Heart right ventricle (tissue), 16 donors: ENCODE measurements at regions not wholly inside any gene's neighbourhood (a gene's known extent, or its start where the extent isn't known, plus 50 kb on each side); places are given as distances from the start of the nearest gene placed in this dataset.

Experiments
- ATAC-seq, 8 donors: fragments of 200-7000 bp; cut with Tn5 transposase; one replicate each; pipeline ENCODE4 v1.9.1; 2020; ENCODE audit warnings: mild to moderate bottlenecking in 8 of 8, moderate library complexity in 8 of 8, moderate number of reproducible peaks in 1 of 8
- DNase-seq, 2 donors: peaks; one replicate each; pipeline ENCODE4 v3.0.0-alpha.2; 2020
- H3K27ac ChIP-seq, 10 donors: fragments of 200-600 bp; sonication (generic) in 2 of 10; one replicate each; pipeline versions ENCODE4 v1.5.0 to v1.8.0; 2020 to 2022; ENCODE audit warnings: mild to moderate bottlenecking in 3 of 10
- H3K27me3 ChIP-seq, 7 donors: fragments of 200-600 bp; one replicate each; pipeline ENCODE4 v1.8.0; 2021 to 2022; ENCODE audit warnings: mild to moderate bottlenecking in 2 of 7
- H3K36me3 ChIP-seq, 9 donors: fragments of 200-600 bp; sonication (generic) in 1 of 9; one replicate each; pipeline versions ENCODE4 v1.5.0 to v1.8.0; 2020 to 2022; ENCODE audit warnings: mild to moderate bottlenecking in 2 of 9
- H3K4me1 ChIP-seq, 9 donors: fragments of 200-600 bp; sonication (generic) in 1 of 9; one replicate each; pipeline versions ENCODE4 v1.5.0 to v1.8.0; 2020 to 2022; ENCODE audit warnings: mild to moderate bottlenecking in 4 of 9
- H3K4me3 ChIP-seq, 10 donors: fragments of 200-600 bp; sonication (generic) in 2 of 10; one replicate each; pipeline versions ENCODE4 v1.5.0 to v1.8.0; 2020 to 2022; ENCODE audit warnings: mild to moderate bottlenecking in 7 of 10, moderate library complexity in 2 of 10
- H3K9me3 ChIP-seq, 11 donors: fragments of 200-600 bp in 10 of 11; sonication (generic) in 2 of 11; one replicate each; pipeline versions ENCODE4 v1.5.0 to v1.8.0; 2013 to 2022; ENCODE audit warnings: mild to moderate bottlenecking in 2 of 11, control low read depth in 1 of 11, moderate library complexity in 1 of 11
- WGBS, 2 donors: extraction: QIAGEN DNeasy Blood & Tissue Kit; methylation state at CpG; one replicate each; pipeline ENCODE4 v1.1.7; 2013; ENCODE audit warnings: inconsistent platforms in 1 of 2; 5-methylcytosine and 5-hydroxymethylcytosine counted together
- intact Hi-C, 10 donors: fragments of 100-400 bp; cut with DNase I; formaldehyde crosslinking; loops; one replicate each; pipeline versions ENCODE4 v1.11.1 to v1.14.2; 2022
- TF ChIP-seq, protein P1 (sequence below), 9 donors: fragments of 200-600 bp; sonication (generic) in 2 of 9; IDR thresholded peaks; one replicate each; pipeline versions ENCODE4 v1.5.0 to v1.8.0; 2021 to 2022; ENCODE audit warnings: antibody characterized with exemption in 9 of 9, mild to moderate bottlenecking in 5 of 9, moderate library complexity in 1 of 9
- donor health status: Arrhythmogenic right ventricular cardiomyopathy.
- donor health status: ischemic (EF 13 %, LVEDD 7.1; RV severe dilation, severe dysfunction).
- donor health status: healthy with polysubstance abuse.
- donor health status: DM: no; HTN: yes; CAD: no.
- donor health status: DM: no; HTN: no; CAD: no.
- donor health status: ischemic (EF 25% LVEDD 6.9; RV normal size, moderate dysfunction).
- donor health status: ischemic (EF 25% LVEDD 5.7; RV mildly dilated, moderate dysfunction).
- donor health status: healthy.
- donor health status: DM: yes; HTN: yes; CAD: no.
- donor health status: Ischemic cardiomyopathy.
- donor health status: ischemic (EF 35%, LVEDD 5.7; RV mildly dilated, moderate dysfunction).
- donor health status: nonischemic (EF 11% LVEDD 7.7; RV severe dilation, severe dysfunction).
- donor health status: DM: yes; HTN: yes; CAD: no.
- donor health status: PGD.
- donor health status: ischemic (EF 29% LVEDD 5.4; RV normal size, mild dysfunction).
- donor health status: nonischemic (EF 23%, LVEDD 6.1; RV moderate dilation, normal function).

- TF ChIP-seq, protein P1, sequence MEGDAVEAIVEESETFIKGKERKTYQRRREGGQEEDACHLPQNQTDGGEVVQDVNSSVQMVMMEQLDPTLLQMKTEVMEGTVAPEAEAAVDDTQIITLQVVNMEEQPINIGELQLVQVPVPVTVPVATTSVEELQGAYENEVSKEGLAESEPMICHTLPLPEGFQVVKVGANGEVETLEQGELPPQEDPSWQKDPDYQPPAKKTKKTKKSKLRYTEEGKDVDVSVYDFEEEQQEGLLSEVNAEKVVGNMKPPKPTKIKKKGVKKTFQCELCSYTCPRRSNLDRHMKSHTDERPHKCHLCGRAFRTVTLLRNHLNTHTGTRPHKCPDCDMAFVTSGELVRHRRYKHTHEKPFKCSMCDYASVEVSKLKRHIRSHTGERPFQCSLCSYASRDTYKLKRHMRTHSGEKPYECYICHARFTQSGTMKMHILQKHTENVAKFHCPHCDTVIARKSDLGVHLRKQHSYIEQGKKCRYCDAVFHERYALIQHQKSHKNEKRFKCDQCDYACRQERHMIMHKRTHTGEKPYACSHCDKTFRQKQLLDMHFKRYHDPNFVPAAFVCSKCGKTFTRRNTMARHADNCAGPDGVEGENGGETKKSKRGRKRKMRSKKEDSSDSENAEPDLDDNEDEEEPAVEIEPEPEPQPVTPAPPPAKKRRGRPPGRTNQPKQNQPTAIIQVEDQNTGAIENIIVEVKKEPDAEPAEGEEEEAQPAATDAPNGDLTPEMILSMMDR (IDR thresholded peaks at IDR 0.05), result no peak
- ATAC-seq (no peak), DNase-seq (no peak)
- Histone ChIP-seq H3K4me1 (no peaks in the 10 kb centered on the region), H3K4me3 (no peak overlapping the region), H3K9me3 (no peaks in the 10 kb centered on the region), H3K36me3 (no peaks in the 10 kb centered on the region), H3K27me3 (no peaks in the 10 kb centered on the region), H3K27ac (no peak overlapping the region)
- WGBS, 2 donors, result 91 to 97% methylated on average over 2 of the region's 2 CpGs
- intact Hi-C loops, result loop anchor here in 1 of 10 donors (5.0 kb wide), 1 partner anchor 52 kb away; no protein-coding TSS in a partner anchor
Observed at GRCh38 chr11:27604416-27604815, 95.8 kb downstream of the BDNF start.

GRCh38 chr11:27603376-27603990, 96.8 kb downstream of the BDNF start:
- 66 to 77% methylated on average over 6 of the region's 6 CpGs for WGBS, 2 donors
- Histone ChIP-seq H3K4me3 (no peak overlapping the region), H3K36me3 (no peaks in the 10 kb centered on the region), H3K27ac (no peak overlapping the region), H3K4me1 (no peaks in the 10 kb centered on the region), H3K27me3 (no peaks in the 10 kb centered on the region), H3K9me3 (no peaks in the 10 kb centered on the region)
- TF ChIP-seq, protein P1 (IDR thresholded peaks at IDR 0.05), result no peak
- no peak for ATAC-seq
- DNase-seq, result no peak
- intact Hi-C loops, result loop anchor here in 1 of 10 donors (5.0 kb wide), 1 partner anchor 51 kb away; no protein-coding TSS in a partner anchor

GRCh38 chr11:27600656-27601055, 94.1 kb upstream of the LIN7C start:
- ATAC-seq (no peak), DNase-seq (no peak)
- 84 to 88% methylated on average over 3 of the region's 3 CpGs for WGBS, 2 donors
- H3K36me3 ChIP-seq, result peaks cover 0 to 5% (median 0%) of the 10 kb centered on the region in 9 donors
- no peaks in the 10 kb centered on the region for H3K4me1 ChIP-seq
- intact Hi-C loops, result loop anchor here in 1 of 10 donors (5.0 kb wide), 1 partner anchor 48 kb away; no protein-coding TSS in a partner anchor
- TF ChIP-seq, protein P1 (IDR thresholded peaks at IDR 0.05), result no peak
- H3K27me3 ChIP-seq, result no peaks in the 10 kb centered on the region
- no peak overlapping the region for H3K4me3 ChIP-seq
- no peaks in the 10 kb centered on the region for H3K9me3 ChIP-seq
- no peak overlapping the region for H3K27ac ChIP-seq

DNA sequence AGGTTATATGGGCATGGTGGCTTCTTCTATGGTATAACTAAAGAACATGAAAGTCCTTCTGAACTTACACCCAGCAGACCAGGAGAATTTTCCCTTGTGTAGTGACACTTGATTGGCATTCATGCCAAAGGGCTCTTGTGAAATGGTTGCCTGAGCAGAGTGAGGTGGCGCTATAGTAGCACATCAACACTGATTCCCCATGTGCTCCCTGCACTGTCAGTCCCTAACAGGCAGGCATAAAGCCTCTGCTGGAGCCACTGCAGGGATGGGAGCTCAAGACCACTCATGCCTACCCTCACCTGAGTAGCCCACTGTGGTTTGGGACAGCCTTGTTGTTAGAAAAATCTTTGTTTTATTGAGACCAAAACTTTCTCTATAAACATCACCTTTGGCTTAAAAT, 92.6 kb upstream of the LIN7C start:
- ATAC-seq, result no peak
- H3K4me1 ChIP-seq, result no peaks in the 10 kb centered on the region
- TF ChIP-seq, protein P1 (IDR thresholded peaks at IDR 0.05), result no peak
- no peak for DNase-seq
- intact Hi-C loops, result no loop called here
- WGBS, 2 donors, result 32 to 95% methylated on average over 1 of the region's 1 CpG
- H3K27me3 ChIP-seq, result no peaks in the 10 kb centered on the region
- H3K9me3 ChIP-seq, result no peaks in the 10 kb centered on the region
- no peak overlapping the region for H3K27ac ChIP-seq
- H3K36me3 ChIP-seq, result peaks cover 0 to 5% (median 0%) of the 10 kb centered on the region in 9 donors
- H3K4me3 ChIP-seq, result no peak overlapping the region
